Kidney capillary endothelial cell (primary cell): ENCODE measurements at regions not wholly inside any gene's neighbourhood (a gene's known extent, or its start where the extent isn't known, plus 50 kb on each side); places are given as distances from the start of the nearest gene placed in this dataset.

Experiments used
- DNase-seq: peaks from one replicate; pipeline ENCODE4 v3.0.0-alpha.2; 2018; ENCODE audit warnings: low spot score

GRCh38 chr2:10201201-10201600 is 78.7 kb downstream of the RRM2 start:
- no peak for DNase-seq

GRCh38 chr2:10202131-10202665 is 79.7 kb downstream of the RRM2 start:
- DNase-seq = no peak

- no peak for DNase-seq
These were observed 82.0 kb downstream of the RRM2 start for GRCh38 chr2:10204326-10205161.

- no peak for DNase-seq
These were observed 82.6 kb downstream of the RRM2 start for GRCh38 chr2:10205162-10205475.

- no peak for DNase-seq
These were observed 86.2 kb downstream of the RRM2 start for GRCh38 chr2:10208736-10209135.

- DNase-seq = no peak
These were observed 86.9 kb downstream of the RRM2 start for GRCh38 chr2:10209406-10209935.

GRCh38 chr2:10210336-10210735 is 87.8 kb downstream of the RRM2 start:
- no peak for DNase-seq

GRCh38 chr2:10211844-10212422 is 89.4 kb downstream of the RRM2 start:
- DNase-seq = no peak

- no peak for DNase-seq
These were observed 89.9 kb upstream of the HPCAL1 start for GRCh38 chr2:10212827-10213226.

GRCh38 chr2:10214179-10214578 is 88.5 kb upstream of the HPCAL1 start:
- no peak for DNase-seq

GRCh38 chr2:10215393-10215935 is 87.2 kb upstream of the HPCAL1 start:
- DNase-seq = no peak

- DNase-seq = no peak
These were observed 85.8 kb upstream of the HPCAL1 start for GRCh38 chr2:10216677-10217488.

GRCh38 chr2:10217489-10218435 is 84.9 kb upstream of the HPCAL1 start:
- DNase-seq = no peak

- DNase-seq = no peak
These were observed 82.4 kb upstream of the HPCAL1 start for GRCh38 chr2:10220045-10220901.

GRCh38 chr2:10220902-10221391 is 81.8 kb upstream of the HPCAL1 start:
- no peak for DNase-seq

GRCh38 chr2:10221443-10221842 is 81.3 kb upstream of the HPCAL1 start:
- DNase-seq = no peak

- no peak for DNase-seq
These were observed 80.5 kb upstream of the HPCAL1 start for GRCh38 chr2:10221976-10222870.

- no peak for DNase-seq
These were observed 79.2 kb upstream of the HPCAL1 start for GRCh38 chr2:10223471-10223870.
